ENCODE measurements at regions not wholly inside any gene's neighbourhood (a gene's known extent, or its start where the extent isn't known, plus 50 kb on each side); places are given as distances from the start of the nearest gene placed in this dataset.

- Histone ChIP-seq H3K79me2 (ENCODE audit: control insufficient read depth, insufficient read depth, low read length) (no peaks in the 10 kb centered on the region), H3K27ac (ENCODE audit: insufficient read depth, low read length) (no peak overlapping the region), H3K27me3 (ENCODE audit: control insufficient read depth, insufficient read depth, low read length) (peaks cover 8% of the 10 kb centered on the region), H3K9me3 (ENCODE audit: control insufficient read depth, insufficient read depth, low read depth, low read length) (no peaks in the 10 kb centered on the region), H3K4me2 (ENCODE audit: extremely low read depth, insufficient read depth, low read length) (no peak overlapping the region), H3K36me3 (ENCODE audit: control insufficient read depth, insufficient read depth, low read length) (no peaks in the 10 kb centered on the region), H3K4me3 (replicated peaks in 1 of 4; ENCODE audit: control extremely low read depth in 1 of 4, insufficient read depth in 1 of 4, low read depth in 3 of 4, low read length in 4 of 4) (no peak overlapping the region), H2AFZ (ENCODE audit: low read length) (no peak overlapping the region), H4K20me1 (ENCODE audit: control insufficient read depth, extremely low read depth, insufficient read depth, low read length) (no peaks in the 10 kb centered on the region), H3K9ac (ENCODE audit: insufficient read depth, low read length) (no peak overlapping the region), H3K4me1 (ENCODE audit: control insufficient read depth, extremely low read depth, insufficient read depth, low read length) (peaks cover 3% of the 10 kb centered on the region)
- no peak for DNase-seq (ENCODE audit: low read depth in 2 of 2)
- TF ChIP-seq, protein P1, sequence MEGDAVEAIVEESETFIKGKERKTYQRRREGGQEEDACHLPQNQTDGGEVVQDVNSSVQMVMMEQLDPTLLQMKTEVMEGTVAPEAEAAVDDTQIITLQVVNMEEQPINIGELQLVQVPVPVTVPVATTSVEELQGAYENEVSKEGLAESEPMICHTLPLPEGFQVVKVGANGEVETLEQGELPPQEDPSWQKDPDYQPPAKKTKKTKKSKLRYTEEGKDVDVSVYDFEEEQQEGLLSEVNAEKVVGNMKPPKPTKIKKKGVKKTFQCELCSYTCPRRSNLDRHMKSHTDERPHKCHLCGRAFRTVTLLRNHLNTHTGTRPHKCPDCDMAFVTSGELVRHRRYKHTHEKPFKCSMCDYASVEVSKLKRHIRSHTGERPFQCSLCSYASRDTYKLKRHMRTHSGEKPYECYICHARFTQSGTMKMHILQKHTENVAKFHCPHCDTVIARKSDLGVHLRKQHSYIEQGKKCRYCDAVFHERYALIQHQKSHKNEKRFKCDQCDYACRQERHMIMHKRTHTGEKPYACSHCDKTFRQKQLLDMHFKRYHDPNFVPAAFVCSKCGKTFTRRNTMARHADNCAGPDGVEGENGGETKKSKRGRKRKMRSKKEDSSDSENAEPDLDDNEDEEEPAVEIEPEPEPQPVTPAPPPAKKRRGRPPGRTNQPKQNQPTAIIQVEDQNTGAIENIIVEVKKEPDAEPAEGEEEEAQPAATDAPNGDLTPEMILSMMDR (conservative IDR thresholded peaks at IDR 0.05 in 1 of 2, IDR thresholded peaks at IDR 0.05 in 1 of 2; ENCODE audit: low read depth in 1 of 2, low read length in 2 of 2), result no peak
- TF ChIP-seq EZH2 (IDR thresholded peaks at IDR 0.05; ENCODE audit: low read length, missing control alignments), result no peak
Observed at GRCh38 chr4:55744369-55744768, 75.2 kb upstream of the EXOC1L start.

DNA sequence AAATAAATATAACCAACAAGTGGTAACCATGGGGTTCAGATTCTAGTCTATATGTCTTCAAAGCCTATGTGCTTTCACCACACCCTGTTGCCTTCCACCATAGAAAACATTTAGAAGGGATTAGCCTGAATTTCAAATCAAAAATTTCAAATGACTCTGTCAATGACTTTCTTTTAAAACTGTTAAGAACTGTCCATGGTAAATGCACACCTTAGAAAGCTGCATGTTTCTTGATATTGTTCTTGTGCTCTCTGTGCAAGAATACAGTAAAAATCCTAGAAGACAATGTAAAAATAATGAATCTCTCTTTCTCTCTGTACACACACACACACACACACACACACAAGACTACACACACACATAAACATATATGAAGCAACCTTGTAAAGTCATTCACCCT, 74.6 kb upstream of the EXOC1L start:
- Histone ChIP-seq H3K27ac (ENCODE audit: insufficient read depth, low read length) (no peak overlapping the region), H3K4me3 (replicated peaks in 1 of 4; ENCODE audit: control extremely low read depth in 1 of 4, insufficient read depth in 1 of 4, low read depth in 3 of 4, low read length in 4 of 4) (no peak overlapping the region), H3K4me1 (ENCODE audit: control insufficient read depth, extremely low read depth, insufficient read depth, low read length) (peaks cover 3% of the 10 kb centered on the region), H2AFZ (ENCODE audit: low read length) (no peak overlapping the region), H3K79me2 (ENCODE audit: control insufficient read depth, insufficient read depth, low read length) (no peaks in the 10 kb centered on the region), H4K20me1 (ENCODE audit: control insufficient read depth, extremely low read depth, insufficient read depth, low read length) (no peaks in the 10 kb centered on the region), H3K27me3 (ENCODE audit: control insufficient read depth, insufficient read depth, low read length) (peaks cover 8% of the 10 kb centered on the region), H3K9ac (ENCODE audit: insufficient read depth, low read length) (no peak overlapping the region), H3K9me3 (ENCODE audit: control insufficient read depth, insufficient read depth, low read depth, low read length) (no peaks in the 10 kb centered on the region), H3K4me2 (ENCODE audit: extremely low read depth, insufficient read depth, low read length) (no peak overlapping the region), H3K36me3 (ENCODE audit: control insufficient read depth, insufficient read depth, low read length) (no peaks in the 10 kb centered on the region)
- DNase-seq (ENCODE audit: low read depth in 2 of 2), result no peak
- TF ChIP-seq, protein P1 (conservative IDR thresholded peaks at IDR 0.05 in 1 of 2, IDR thresholded peaks at IDR 0.05 in 1 of 2; ENCODE audit: low read depth in 1 of 2, low read length in 2 of 2), result no peak
- no peak for TF ChIP-seq EZH2 (IDR thresholded peaks at IDR 0.05; ENCODE audit: low read length, missing control alignments)

DNA sequence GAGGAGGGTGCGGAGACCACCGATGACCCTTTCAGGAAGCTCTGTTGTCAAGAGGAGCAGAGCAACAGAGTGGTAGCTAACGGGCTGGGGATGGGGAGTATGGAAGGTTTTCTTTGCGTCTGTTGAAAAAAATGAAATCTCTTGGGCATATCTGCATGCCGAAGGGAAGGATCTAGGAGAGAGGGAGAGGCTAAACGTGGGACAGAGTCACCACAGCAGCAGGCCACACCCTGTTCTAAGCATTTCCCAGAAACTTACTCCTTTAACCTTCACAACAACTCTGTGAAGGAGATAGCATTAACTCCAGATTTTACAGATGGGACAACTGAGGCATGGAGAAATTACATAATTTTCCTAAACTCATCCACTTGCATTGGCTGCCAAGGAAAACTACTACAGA, 71.8 kb upstream of the EXOC1L start:
- TF ChIP-seq EZH2 (IDR thresholded peaks at IDR 0.05; ENCODE audit: low read length, missing control alignments), result no peak
- TF ChIP-seq, protein P1 (conservative IDR thresholded peaks at IDR 0.05 in 1 of 2, IDR thresholded peaks at IDR 0.05 in 1 of 2; ENCODE audit: low read depth in 1 of 2, low read length in 2 of 2), result no peak
- H4K20me1 ChIP-seq (ENCODE audit: control insufficient read depth, extremely low read depth, insufficient read depth, low read length), result no peaks in the 10 kb centered on the region
- no peak overlapping the region for H3K4me3 ChIP-seq (replicated peaks in 1 of 4; ENCODE audit: control extremely low read depth in 1 of 4, insufficient read depth in 1 of 4, low read depth in 3 of 4, low read length in 4 of 4)
- no peaks in the 10 kb centered on the region for H3K36me3 ChIP-seq (ENCODE audit: control insufficient read depth, insufficient read depth, low read length)
- peaks cover 1% of the 10 kb centered on the region for H3K4me1 ChIP-seq (ENCODE audit: control insufficient read depth, extremely low read depth, insufficient read depth, low read length)
- H2AFZ ChIP-seq (ENCODE audit: low read length), result no peak overlapping the region
- no peaks in the 10 kb centered on the region for H3K9me3 ChIP-seq (ENCODE audit: control insufficient read depth, insufficient read depth, low read depth, low read length)
- H3K4me2 ChIP-seq (ENCODE audit: extremely low read depth, insufficient read depth, low read length), result no peak overlapping the region
- no peak for DNase-seq (ENCODE audit: low read depth in 2 of 2)
- H3K79me2 ChIP-seq (ENCODE audit: control insufficient read depth, insufficient read depth, low read length), result no peaks in the 10 kb centered on the region
- H3K9ac ChIP-seq (ENCODE audit: insufficient read depth, low read length), result no peak overlapping the region
- peaks cover 8% of the 10 kb centered on the region for H3K27me3 ChIP-seq (ENCODE audit: control insufficient read depth, insufficient read depth, low read length)
- H3K27ac ChIP-seq (ENCODE audit: insufficient read depth, low read length), result no peak overlapping the region
